Endothelial cell of umbilical vein (primary cell): ENCODE measurements at regions not wholly inside any gene's neighbourhood (a gene's known extent, or its start where the extent isn't known, plus 50 kb on each side); places are given as distances from the start of the nearest gene placed in this dataset.

Experiments
- BruUV-seq: library from RNA; stranded (reverse); fragments of 400-500 nt; replicated peaks from 2 replicates; lab custom pipeline; 2021; lab: Mats Ljungman, UMichigan
- CTCF ChIA-PET: fragments of 300-600, 350-600 bp; sonication (Branson Sonifier 250); formaldehyde crosslinking; loops from one replicate; lab custom pipeline; 2021; ENCODE audit warnings: antibody characterized with exemption, inconsistent platforms; lab: Charles Lee
- POLR2A ChIA-PET: fragments of 300-600, 350-600 bp; sonication (Branson Sonifier 250); formaldehyde crosslinking; loops from one replicate; lab custom pipeline; 2021; ENCODE audit warnings: antibody characterized with exemption, inconsistent platforms; lab: Charles Lee
- DNase-seq: peaks from one replicate; pipeline ENCODE4 v3.0.0-alpha.2; 2011; ENCODE audit warnings: low read depth, low spot score
- FAIRE-seq: peaks from 2 replicates; lab custom pipeline; 2011; peaks lifted over from hg19 to GRCh38; lab: Jason Lieb, UNC
- H2AFZ ChIP-seq: 2 replicates; pipeline ENCODE4 v1.6.0; 2012; ENCODE audit warnings: low read depth, low read length, control low read depth, inconsistent platforms
- H3K27ac ChIP-seq: 2 replicates; pipeline ENCODE4 v1.5.1; 2011; ENCODE audit warnings: low read depth, mild to moderate bottlenecking, control low read depth, low read length, moderate library complexity; ENCODE audit not compliant: insufficient read depth
- H3K27me3 ChIP-seq, 2 experiments: 2 replicates each; pipeline versions ENCODE4 v1.6.0 to v1.6.1; 2011; ENCODE audit warnings: low read length in 2 of 2, mixed read lengths in 1 of 2; ENCODE audit not compliant: control insufficient read depth in 2 of 2, insufficient read depth in 2 of 2
- H3K36me3 ChIP-seq, 2 experiments: 2 replicates in 1 of 2; 3 replicates in 1 of 2; pipeline ENCODE4 v1.5.1; 2011; ENCODE audit warnings: low read length in 2 of 2, mild to moderate bottlenecking in 1 of 2, moderate library complexity in 1 of 2; ENCODE audit not compliant: control insufficient read depth in 2 of 2, insufficient read depth in 2 of 2; ENCODE audit errors: extremely low read depth in 1 of 2
- H3K4me1 ChIP-seq: 3 replicates; pipeline ENCODE4 v1.5.1; 2011; ENCODE audit warnings: mild to moderate bottlenecking, low read length; ENCODE audit not compliant: control insufficient read depth, insufficient read depth; ENCODE audit errors: extremely low read depth
- H3K4me2 ChIP-seq: 2 replicates; pipeline ENCODE4 v1.6.1; 2011; ENCODE audit warnings: low read length, control low read depth, mixed read lengths; ENCODE audit not compliant: insufficient read depth
- H3K4me3 ChIP-seq, 3 experiments: fragments of 200-600 bp in 1 of 3; sonication (generic), shearing (Covaris generic) in 1 of 3; replicated peaks in 1 of 3; 2 replicates each; pipeline ENCODE4 v1.5.1; 2011 to 2016; ENCODE audit warnings: control low read depth in 3 of 3, low read length in 3 of 3, mild to moderate bottlenecking in 2 of 3, inconsistent platforms in 1 of 3, low read depth in 1 of 3, moderate library complexity in 1 of 3; ENCODE audit not compliant: insufficient read depth in 1 of 3
- H3K79me2 ChIP-seq: 2 replicates; pipeline ENCODE4 v1.6.0; 2012; ENCODE audit warnings: low read length, inconsistent platforms; ENCODE audit not compliant: control insufficient read depth, insufficient read depth
- H3K9ac ChIP-seq: replicated peaks from 2 replicates; pipeline ENCODE3; 2011; ENCODE audit warnings: low read length, control low read depth; ENCODE audit not compliant: insufficient read depth; ENCODE audit errors: extremely low read depth
- H3K9me1 ChIP-seq: replicated peaks from 3 replicates; pipeline ENCODE4 v1.6.0; 2011; ENCODE audit warnings: mild to moderate bottlenecking, low read length; ENCODE audit not compliant: control insufficient read depth, insufficient read depth; ENCODE audit errors: extremely low read depth
- H3K9me3 ChIP-seq: replicated peaks from 2 replicates; pipeline ENCODE4 v1.5.1; 2012; ENCODE audit warnings: low read length, inconsistent platforms; ENCODE audit not compliant: control insufficient read depth, insufficient read depth
- H4K20me1 ChIP-seq: replicated peaks from 2 replicates; pipeline ENCODE3; 2011; ENCODE audit warnings: mild to moderate bottlenecking, low read length; ENCODE audit not compliant: control insufficient read depth, insufficient read depth; ENCODE audit errors: extremely low read depth
- EZH2 ChIP-seq: IDR thresholded peaks from 2 replicates; pipeline ENCODE4 v1.6.1; 2012; ENCODE audit warnings: borderline replicate concordance, low read depth, mild to moderate bottlenecking, moderate library complexity, low read length, inconsistent platforms; ENCODE audit not compliant: severe bottlenecking
- FOS ChIP-seq: IDR thresholded peaks from 2 replicates; pipeline ENCODE4 v1.6.1; 2011; ENCODE audit warnings: mild to moderate bottlenecking, low read length, moderate library complexity, borderline replicate concordance; ENCODE audit not compliant: insufficient read depth
- GATA2 ChIP-seq: IDR thresholded peaks from 2 replicates; pipeline ENCODE4 v1.7.0; 2011; ENCODE audit warnings: low read depth, mild to moderate bottlenecking, moderate library complexity, mixed read lengths, low read length; ENCODE audit not compliant: insufficient read length, insufficient read depth
- JUN ChIP-seq: IDR thresholded peaks from 2 replicates; pipeline ENCODE4 v1.6.1; 2011; ENCODE audit warnings: borderline replicate concordance, low read depth; ENCODE audit not compliant: insufficient read length, insufficient read depth
- MYC ChIP-seq: IDR thresholded peaks from one replicate; pipeline ENCODE4 v1.6.1; 2011; ENCODE audit warnings: mild to moderate bottlenecking, low read depth, low read length
- POLR2A ChIP-seq: IDR thresholded peaks from 2 replicates; pipeline ENCODE4 v1.6.1; 2012; ENCODE audit warnings: low read depth, mild to moderate bottlenecking, control low read depth, low read length
- POLR2AphosphoS5 ChIP-seq: IDR thresholded peaks from 2 replicates; pipeline ENCODE4 v1.6.1; 2012; ENCODE audit warnings: low read depth, mild to moderate bottlenecking, control low read depth, low read length, moderate library complexity; ENCODE audit not compliant: insufficient read depth
- dilution Hi-C: fragments of 300-500 bp; cut with MboI; formaldehyde crosslinking; loops from one replicate; pipeline ENCODE4 v1.15.0; 2019; ENCODE audit warnings: low sequenced_read_pairs; ENCODE audit not compliant: extremely low pct_ligation_motif_present
- intact Hi-C: fragments of 100-400 bp; cut with micrococcal nuclease; formaldehyde crosslinking; loops from one replicate; pipeline ENCODE4 v1.10.0; 2022
- TF ChIP-seq, protein P1 (sequence below), 2 donors: IDR thresholded peaks; 1 replicate in 1 of 2; 2 replicates in 1 of 2; pipeline ENCODE4 v1.5.1; 2011; ENCODE audit warnings: low read length in 2 of 2, mild to moderate bottlenecking in 2 of 2, moderate library complexity in 2 of 2, control low read depth in 1 of 2, inconsistent platforms in 1 of 2, low read depth in 1 of 2; ENCODE audit not compliant: insufficient read depth in 1 of 2; ENCODE audit errors: extremely low read depth in 1 of 2
- TF ChIP-seq, protein P2 (sequence below): IDR thresholded peaks from 2 replicates; pipeline ENCODE4 v1.6.1; 2011; ENCODE audit not compliant: insufficient read depth, insufficient read length

DNA sequence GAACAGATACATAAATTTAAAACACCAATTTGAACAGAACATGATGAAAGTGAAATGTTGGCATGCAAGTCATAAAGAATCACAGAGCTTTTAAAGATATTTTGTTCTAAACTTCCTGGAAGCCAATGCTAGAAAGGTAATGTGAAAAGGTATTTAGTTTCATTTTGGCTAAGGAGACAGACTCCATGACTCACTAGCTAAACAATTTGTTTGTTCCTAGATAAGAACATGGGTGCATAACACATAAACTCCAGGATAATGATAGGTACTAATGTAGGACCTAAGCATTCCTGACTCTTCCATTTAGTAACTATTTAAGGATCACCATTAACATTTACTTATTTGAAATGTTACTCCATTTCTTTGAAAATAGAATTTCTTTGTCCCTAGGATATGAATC is 292.5 kb upstream of the CNTNAP5 start:
- Histone ChIP-seq H3K36me3 (no peaks in the 10 kb centered on the region), H3K9me3 (peaks cover 3% of the 10 kb centered on the region), H3K79me2 (no peaks in the 10 kb centered on the region), H3K4me1 (no peaks in the 10 kb centered on the region), H4K20me1 (no peaks in the 10 kb centered on the region), H3K4me2 (no peak overlapping the region), H3K4me3 (no peak overlapping the region), H2AFZ (no peak overlapping the region), H3K27ac (no peak overlapping the region), H3K9me1 (no peaks in the 10 kb centered on the region), H3K9ac (no peak overlapping the region), H3K27me3 (no peaks in the 10 kb centered on the region)
- no TSS peak for BruUV-seq
- ChIA-PET POLR2A (no interaction called here), CTCF (no interaction called here)
- dilution Hi-C loops: no loop called here
- DNase-seq: no peak
- no peak for TF ChIP-seq POLR2AphosphoS5
- intact Hi-C loops: no loop called here
- FAIRE-seq: no peak

DNA sequence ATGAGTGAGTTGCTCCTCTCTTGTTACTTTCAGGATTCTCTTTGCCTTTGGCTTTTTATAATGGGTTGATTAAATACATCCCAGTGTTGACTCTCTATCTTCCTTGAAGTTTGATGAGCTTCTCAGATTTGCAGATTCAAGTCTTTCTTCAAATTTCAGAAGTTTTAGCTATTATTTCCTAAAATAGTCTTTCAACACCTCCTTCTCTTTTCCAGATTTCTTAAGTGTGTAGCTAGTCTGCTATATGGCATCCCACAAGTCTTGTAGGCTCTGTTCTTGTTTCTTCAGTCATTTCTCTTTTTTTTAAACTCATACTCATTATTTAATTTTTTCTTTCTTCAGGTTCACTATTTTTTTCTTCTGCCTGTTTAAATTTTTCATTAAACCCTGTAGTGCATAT is 287.7 kb upstream of the CNTNAP5 start:
- DNase-seq (no peak), FAIRE-seq (no peak)
- dilution Hi-C loops: no loop called here
- BruUV-seq: no TSS peak
- no peak overlapping the region for H2AFZ ChIP-seq
- H3K9ac ChIP-seq: no peak overlapping the region
- no peaks in the 10 kb centered on the region for H3K79me2 ChIP-seq
- intact Hi-C loops: no loop called here
- no peaks in the 10 kb centered on the region for H3K27me3 ChIP-seq
- H3K9me1 ChIP-seq: no peaks in the 10 kb centered on the region
- ChIA-PET CTCF (no interaction called here), POLR2A (no interaction called here)
- no peak overlapping the region for H3K4me3 ChIP-seq
- TF ChIP-seq EZH2: no peak
- TF ChIP-seq, protein P1, sequence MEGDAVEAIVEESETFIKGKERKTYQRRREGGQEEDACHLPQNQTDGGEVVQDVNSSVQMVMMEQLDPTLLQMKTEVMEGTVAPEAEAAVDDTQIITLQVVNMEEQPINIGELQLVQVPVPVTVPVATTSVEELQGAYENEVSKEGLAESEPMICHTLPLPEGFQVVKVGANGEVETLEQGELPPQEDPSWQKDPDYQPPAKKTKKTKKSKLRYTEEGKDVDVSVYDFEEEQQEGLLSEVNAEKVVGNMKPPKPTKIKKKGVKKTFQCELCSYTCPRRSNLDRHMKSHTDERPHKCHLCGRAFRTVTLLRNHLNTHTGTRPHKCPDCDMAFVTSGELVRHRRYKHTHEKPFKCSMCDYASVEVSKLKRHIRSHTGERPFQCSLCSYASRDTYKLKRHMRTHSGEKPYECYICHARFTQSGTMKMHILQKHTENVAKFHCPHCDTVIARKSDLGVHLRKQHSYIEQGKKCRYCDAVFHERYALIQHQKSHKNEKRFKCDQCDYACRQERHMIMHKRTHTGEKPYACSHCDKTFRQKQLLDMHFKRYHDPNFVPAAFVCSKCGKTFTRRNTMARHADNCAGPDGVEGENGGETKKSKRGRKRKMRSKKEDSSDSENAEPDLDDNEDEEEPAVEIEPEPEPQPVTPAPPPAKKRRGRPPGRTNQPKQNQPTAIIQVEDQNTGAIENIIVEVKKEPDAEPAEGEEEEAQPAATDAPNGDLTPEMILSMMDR (IDR thresholded peaks at IDR 0.05; ENCODE audit: extremely low read depth in 1 of 2, insufficient read depth in 1 of 2, low read depth in 1 of 2, low read length in 2 of 2): no peak
- no peak for TF ChIP-seq POLR2AphosphoS5
- no peak for TF ChIP-seq GATA2
- TF ChIP-seq, protein P2, sequence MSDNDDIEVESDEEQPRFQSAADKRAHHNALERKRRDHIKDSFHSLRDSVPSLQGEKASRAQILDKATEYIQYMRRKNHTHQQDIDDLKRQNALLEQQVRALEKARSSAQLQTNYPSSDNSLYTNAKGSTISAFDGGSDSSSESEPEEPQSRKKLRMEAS: no peak
- TF ChIP-seq JUN: no peak
- TF ChIP-seq MYC: no peak
- TF ChIP-seq FOS: no peak
- TF ChIP-seq POLR2A: no peak
- no peaks in the 10 kb centered on the region for H3K4me1 ChIP-seq
- H3K9me3 ChIP-seq: peaks cover 2% of the 10 kb centered on the region
- H4K20me1 ChIP-seq: no peaks in the 10 kb centered on the region
- H3K36me3 ChIP-seq: no peaks in the 10 kb centered on the region
- no peak overlapping the region for H3K27ac ChIP-seq
- H3K4me2 ChIP-seq: no peak overlapping the region
